ENCODE measurements at regions not wholly inside any gene's neighbourhood (a gene's known extent, or its start where the extent isn't known, plus 50 kb on each side); places are given as distances from the start of the nearest gene placed in this dataset.

DNA sequence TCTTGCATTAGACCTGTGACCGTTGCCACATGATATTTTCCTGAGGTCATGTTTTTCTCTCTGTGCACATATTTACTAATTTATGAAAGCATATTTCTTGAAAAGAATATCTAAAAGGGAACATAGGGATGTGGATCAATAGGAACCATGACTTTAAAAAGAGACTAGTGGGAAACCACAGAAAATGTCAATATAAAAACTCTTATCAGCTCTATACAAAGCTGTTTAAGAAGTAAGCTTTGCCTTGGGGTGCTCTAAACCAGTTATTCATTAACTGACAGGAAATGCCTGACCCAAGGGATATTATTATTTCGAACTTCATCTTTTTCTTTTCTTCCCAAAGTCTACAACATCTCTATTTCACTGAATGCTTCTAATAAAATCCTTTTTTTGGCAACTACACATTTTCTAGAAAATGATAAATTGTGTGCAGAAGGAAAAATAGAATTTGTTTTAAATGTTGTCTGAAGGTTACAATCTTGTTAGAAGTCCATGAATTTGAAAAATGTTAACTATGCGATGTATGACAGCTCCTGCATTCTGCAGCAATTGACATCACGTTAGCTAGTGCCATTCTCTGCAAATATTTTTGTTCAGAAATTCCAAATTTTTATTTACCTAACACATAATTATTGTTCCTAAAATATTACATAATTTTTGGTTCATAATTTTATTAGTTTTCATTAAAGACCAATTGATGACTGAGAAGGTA lies 345.0 kb downstream of the SLC16A7 start:
- TF ChIP-seq EZH2 (IDR thresholded peaks at IDR 0.05; ENCODE audit: insufficient read depth, poor library complexity, severe bottlenecking) (no peak), EZH2phosphoT487 (IDR thresholded peaks at IDR 0.05; ENCODE audit: insufficient read depth, low read depth) (no peak)
- no peaks in the 10 kb centered on the region for H3K36me3 ChIP-seq (ENCODE audit: low read depth)
- H3F3A ChIP-seq (ENCODE audit: insufficient read depth) = no peaks in the 10 kb centered on the region
- H3K9ac ChIP-seq = no peak overlapping the region
- H3K9me2 ChIP-seq (ENCODE audit: insufficient read depth) = no peaks in the 10 kb centered on the region
- no peaks in the 10 kb centered on the region for H3K27me3 ChIP-seq (replicated peaks; ENCODE audit: insufficient read depth)
- no peak overlapping the region for H2AFZ ChIP-seq
- peaks cover 11% of the 10 kb centered on the region for H3K4me1 ChIP-seq (ENCODE audit: insufficient read depth)
- H3K9me3 ChIP-seq (ENCODE audit: low read depth) = no peaks in the 10 kb centered on the region
- H3K4me3 ChIP-seq = no peak overlapping the region
- no peak for DNase-seq
- no peak overlapping the region for H3K27ac ChIP-seq
- no peaks in the 10 kb centered on the region for H4K20me1 ChIP-seq (ENCODE audit: insufficient read depth)
- H3K79me2 ChIP-seq (ENCODE audit: insufficient read depth) = no peaks in the 10 kb centered on the region
- peak overlapping the region; percentile 32 for H3K4me2 ChIP-seq (ENCODE audit: unreplicated experiment)
- WGBS, 2 experiments (ENCODE audit: low coverage in 1 of 2, low lambda C conversion rate in 2 of 2, missing lambda C conversion rate in 2 of 2) = 78 to 80% methylated on average over 4 of the region's 4 CpGs
- in situ Hi-C loops (cut with MboI) = no loop called here

DNA sequence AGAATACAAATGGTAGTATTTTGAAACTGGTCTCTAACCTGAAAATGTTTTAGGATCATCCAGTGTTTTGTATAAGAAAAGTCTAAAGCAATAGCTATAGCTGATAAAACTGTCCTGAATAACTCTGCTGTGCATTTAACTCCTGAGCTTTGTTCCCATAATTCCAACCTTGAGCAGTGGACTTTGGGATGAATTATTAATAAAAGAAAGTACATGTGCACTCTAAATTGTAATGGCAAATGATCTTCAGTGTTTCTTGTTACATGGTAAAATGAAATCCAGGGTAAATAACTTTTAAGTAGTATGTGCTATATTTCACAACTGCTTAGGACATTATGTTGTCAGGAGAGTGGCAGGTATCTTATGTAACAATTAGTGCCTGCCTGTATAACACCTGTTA lies 345.6 kb downstream of the SLC16A7 start:
- in situ Hi-C loops (cut with MboI) = no loop called here
- no peak for TF ChIP-seq EZH2 (IDR thresholded peaks at IDR 0.05; ENCODE audit: insufficient read depth, poor library complexity, severe bottlenecking)
- no peak for TF ChIP-seq EZH2phosphoT487 (IDR thresholded peaks at IDR 0.05; ENCODE audit: insufficient read depth, low read depth)
- Histone ChIP-seq H3K27ac (no peak overlapping the region), H3K36me3 (ENCODE audit: low read depth) (no peaks in the 10 kb centered on the region), H3K79me2 (ENCODE audit: insufficient read depth) (no peaks in the 10 kb centered on the region), H3K27me3 (replicated peaks; ENCODE audit: insufficient read depth) (no peaks in the 10 kb centered on the region), H3F3A (ENCODE audit: insufficient read depth) (no peaks in the 10 kb centered on the region), H3K4me1 (ENCODE audit: insufficient read depth) (peaks cover 11% of the 10 kb centered on the region), H3K9me2 (ENCODE audit: insufficient read depth) (no peaks in the 10 kb centered on the region), H3K9ac (no peak overlapping the region), H4K20me1 (ENCODE audit: insufficient read depth) (no peaks in the 10 kb centered on the region), H3K4me2 (ENCODE audit: unreplicated experiment) (no peak overlapping the region), H2AFZ (no peak overlapping the region), H3K4me3 (no peak overlapping the region), H3K9me3 (ENCODE audit: low read depth) (no peaks in the 10 kb centered on the region)
- no peak for DNase-seq

DNA sequence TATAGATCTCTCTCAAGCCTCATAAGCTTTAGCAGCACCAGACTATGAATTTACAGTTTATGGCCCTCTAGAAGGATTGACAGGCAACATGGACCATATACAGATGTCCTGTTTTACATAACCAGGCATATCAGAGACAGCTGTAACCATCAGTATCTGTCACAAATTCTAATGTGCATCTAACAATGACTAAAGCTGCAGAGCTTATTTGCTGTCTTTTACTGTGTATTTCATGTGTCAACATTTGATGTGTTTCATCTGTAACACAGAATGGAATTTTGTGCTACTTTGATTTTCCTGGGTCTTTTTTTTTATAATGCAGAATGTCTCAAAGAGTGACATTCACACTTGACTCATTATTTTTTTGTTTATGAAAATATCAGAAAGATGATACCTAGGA lies 348.3 kb downstream of the SLC16A7 start:
- H3K79me2 ChIP-seq (ENCODE audit: insufficient read depth) = no peaks in the 10 kb centered on the region
- in situ Hi-C loops (cut with MboI) = no loop called here
- no peak overlapping the region for H3K27ac ChIP-seq
- no peak overlapping the region for H2AFZ ChIP-seq
- H3K9ac ChIP-seq = no peak overlapping the region
- H4K20me1 ChIP-seq (ENCODE audit: insufficient read depth) = no peaks in the 10 kb centered on the region
- no peaks in the 10 kb centered on the region for H3K9me2 ChIP-seq (ENCODE audit: insufficient read depth)
- TF ChIP-seq EZH2phosphoT487 (IDR thresholded peaks at IDR 0.05; ENCODE audit: insufficient read depth, low read depth) (no peak), EZH2 (IDR thresholded peaks at IDR 0.05; ENCODE audit: insufficient read depth, poor library complexity, severe bottlenecking) (no peak)
- DNase-seq = no peak
- no peaks in the 10 kb centered on the region for H3K9me3 ChIP-seq (ENCODE audit: low read depth)
- peaks cover 11% of the 10 kb centered on the region for H3K4me1 ChIP-seq (ENCODE audit: insufficient read depth)
- no peak overlapping the region for H3K4me2 ChIP-seq (ENCODE audit: unreplicated experiment)
- no peaks in the 10 kb centered on the region for H3K27me3 ChIP-seq (replicated peaks; ENCODE audit: insufficient read depth)
- H3K36me3 ChIP-seq (ENCODE audit: low read depth) = no peaks in the 10 kb centered on the region
- no peaks in the 10 kb centered on the region for H3F3A ChIP-seq (ENCODE audit: insufficient read depth)
- no peak overlapping the region for H3K4me3 ChIP-seq

DNA sequence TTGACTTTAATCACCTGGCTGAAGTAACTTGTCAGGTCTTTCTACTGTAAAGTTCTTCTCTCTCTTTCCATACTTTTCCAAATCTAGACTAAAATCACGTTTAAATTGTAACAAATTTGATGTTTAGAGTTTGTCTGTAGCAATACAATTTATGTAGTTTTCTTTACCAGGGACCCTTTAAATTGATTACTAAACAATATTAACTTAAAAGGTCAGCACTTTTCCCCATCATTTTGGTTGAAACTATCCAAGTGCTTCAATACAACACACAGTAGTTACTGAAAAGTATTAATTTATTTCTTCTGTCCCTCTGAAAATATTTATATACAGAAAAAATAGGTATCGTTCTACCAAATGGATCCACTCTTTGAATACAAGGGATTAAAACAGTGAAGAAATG lies 350.8 kb downstream of the SLC16A7 start:
- Histone ChIP-seq H3K4me1 (ENCODE audit: insufficient read depth) (no peaks in the 10 kb centered on the region), H3K79me2 (ENCODE audit: insufficient read depth) (no peaks in the 10 kb centered on the region), H3F3A (ENCODE audit: insufficient read depth) (no peaks in the 10 kb centered on the region), H3K9ac (no peak overlapping the region), H4K20me1 (ENCODE audit: insufficient read depth) (no peaks in the 10 kb centered on the region), H2AFZ (no peak overlapping the region), H3K36me3 (ENCODE audit: low read depth) (no peaks in the 10 kb centered on the region), H3K9me2 (ENCODE audit: insufficient read depth) (no peaks in the 10 kb centered on the region), H3K27ac (no peak overlapping the region), H3K9me3 (ENCODE audit: low read depth) (no peaks in the 10 kb centered on the region), H3K4me3 (no peak overlapping the region), H3K4me2 (ENCODE audit: unreplicated experiment) (no peak overlapping the region), H3K27me3 (replicated peaks; ENCODE audit: insufficient read depth) (no peaks in the 10 kb centered on the region)
- TF ChIP-seq EZH2phosphoT487 (IDR thresholded peaks at IDR 0.05; ENCODE audit: insufficient read depth, low read depth) (no peak), EZH2 (IDR thresholded peaks at IDR 0.05; ENCODE audit: insufficient read depth, poor library complexity, severe bottlenecking) (no peak)
- no peak for DNase-seq
- WGBS, 2 experiments (ENCODE audit: low coverage in 1 of 2, low lambda C conversion rate in 2 of 2, missing lambda C conversion rate in 2 of 2) = 49 to 57% methylated on average over 2 of the region's 2 CpGs
- in situ Hi-C loops (cut with MboI) = no loop called here

DNA sequence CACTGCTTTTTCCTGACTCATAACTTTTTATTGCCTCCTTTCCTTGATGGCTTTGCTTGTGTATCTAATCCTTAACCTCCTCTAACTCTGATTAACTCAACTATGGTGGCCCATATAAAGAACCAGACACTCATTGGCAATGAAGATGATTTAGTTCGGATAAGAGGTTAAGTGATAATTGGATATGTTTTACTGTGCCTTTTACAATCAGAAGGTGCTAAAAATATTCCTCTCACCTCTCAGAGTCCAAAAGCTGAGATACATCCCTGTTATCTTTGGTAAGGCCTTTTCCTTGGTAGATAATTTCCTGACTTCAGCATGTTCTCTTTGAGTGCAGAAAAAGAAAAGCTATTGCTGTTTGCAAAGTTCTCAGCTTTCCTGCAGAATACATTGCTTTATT lies 367.7 kb downstream of the SLC16A7 start:
- no peaks in the 10 kb centered on the region for H3K27me3 ChIP-seq (replicated peaks; ENCODE audit: insufficient read depth)
- 89 to 90% methylated on average over 1 of the region's 1 CpG for WGBS, 2 experiments (ENCODE audit: low coverage in 1 of 2, low lambda C conversion rate in 2 of 2, missing lambda C conversion rate in 2 of 2)
- H3K4me1 ChIP-seq (ENCODE audit: insufficient read depth) = no peaks in the 10 kb centered on the region
- H3F3A ChIP-seq (ENCODE audit: insufficient read depth) = no peaks in the 10 kb centered on the region
- no peak for DNase-seq
- H3K9me3 ChIP-seq (ENCODE audit: low read depth) = no peaks in the 10 kb centered on the region
- no peak overlapping the region for H3K4me2 ChIP-seq (ENCODE audit: unreplicated experiment)
- TF ChIP-seq EZH2 (IDR thresholded peaks at IDR 0.05; ENCODE audit: insufficient read depth, poor library complexity, severe bottlenecking) (no peak), EZH2phosphoT487 (IDR thresholded peaks at IDR 0.05; ENCODE audit: insufficient read depth, low read depth) (no peak)
- in situ Hi-C loops (cut with MboI) = no loop called here
- no peak overlapping the region for H3K27ac ChIP-seq
- no peaks in the 10 kb centered on the region for H3K9me2 ChIP-seq (ENCODE audit: insufficient read depth)
- no peaks in the 10 kb centered on the region for H3K36me3 ChIP-seq (ENCODE audit: low read depth)
- no peak overlapping the region for H2AFZ ChIP-seq
- H3K4me3 ChIP-seq = no peak overlapping the region
- H3K9ac ChIP-seq = no peak overlapping the region
- no peaks in the 10 kb centered on the region for H4K20me1 ChIP-seq (ENCODE audit: insufficient read depth)
- H3K79me2 ChIP-seq (ENCODE audit: insufficient read depth) = no peaks in the 10 kb centered on the region
